ENCODE measurements at regions not wholly inside any gene's neighbourhood (a gene's known extent, or its start where the extent isn't known, plus 50 kb on each side); places are given as distances from the start of the nearest gene placed in this dataset.

DNA sequence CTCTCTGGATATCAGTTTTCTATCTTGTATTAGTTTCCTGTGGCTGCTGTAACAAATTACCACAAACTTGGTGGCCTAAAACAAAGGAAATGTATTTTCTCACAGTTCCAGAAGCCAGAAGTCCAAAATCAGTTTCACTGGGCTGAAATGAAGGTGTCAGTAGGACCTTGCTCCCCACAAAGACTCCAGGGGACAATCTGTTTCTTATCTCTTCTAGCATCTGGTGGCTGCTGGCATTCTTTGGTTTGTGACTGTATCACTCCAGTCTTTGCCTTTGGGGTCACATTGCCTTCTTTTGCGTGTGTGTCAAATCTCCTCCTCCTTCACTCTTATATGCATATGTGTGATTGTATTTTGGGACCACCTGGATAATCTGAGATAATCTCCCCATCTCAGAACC is 153.0 kb upstream of the PRPS1L1 start:
- H3K4me2 ChIP-seq (ENCODE audit: low read length): no peak overlapping the region
- H3K4me1 ChIP-seq (ENCODE audit: insufficient read depth, low read length, poor library complexity, severe bottlenecking): no peaks in the 10 kb centered on the region
- intact Hi-C loops (cut with micrococcal nuclease; ENCODE audit: unreplicated experiment): no loop called here
- H3K27ac ChIP-seq (ENCODE audit: low read depth, low read length, poor library complexity, severe bottlenecking): no peak overlapping the region
- H3K9me2 ChIP-seq (ENCODE audit: insufficient read depth, low read length): no peaks in the 10 kb centered on the region
- H3K4me3 ChIP-seq (ENCODE audit: low read depth, low read length, poor library complexity, severe bottlenecking): no peak overlapping the region
- H3K79me2 ChIP-seq (ENCODE audit: insufficient read depth, low read depth, low read length): no peaks in the 10 kb centered on the region
- no peaks in the 10 kb centered on the region for H3K36me3 ChIP-seq (ENCODE audit: insufficient read depth, low read length)
- no TSS peak for BruUV-seq (replicated peaks)
- no peak for TF ChIP-seq CTCF (conservative IDR thresholded peaks at IDR 0.05; ENCODE audit: low read length)
- no peak for TF ChIP-seq EZH2phosphoT487 (IDR thresholded peaks at IDR 0.05; ENCODE audit: borderline replicate concordance, low read depth, low read length)
- H2AFZ ChIP-seq (ENCODE audit: low read length): no peak overlapping the region
- no peaks in the 10 kb centered on the region for H3K9me3 ChIP-seq (ENCODE audit: low read length)
- ChIA-PET POLR2A (no interaction called here), CTCF (ENCODE audit: unreplicated experiment) (no interaction called here)
- no peak for DNase-seq (ENCODE audit: low spot score)
- H4K20me1 ChIP-seq (ENCODE audit: insufficient read depth, low read length): no peaks in the 10 kb centered on the region

DNA sequence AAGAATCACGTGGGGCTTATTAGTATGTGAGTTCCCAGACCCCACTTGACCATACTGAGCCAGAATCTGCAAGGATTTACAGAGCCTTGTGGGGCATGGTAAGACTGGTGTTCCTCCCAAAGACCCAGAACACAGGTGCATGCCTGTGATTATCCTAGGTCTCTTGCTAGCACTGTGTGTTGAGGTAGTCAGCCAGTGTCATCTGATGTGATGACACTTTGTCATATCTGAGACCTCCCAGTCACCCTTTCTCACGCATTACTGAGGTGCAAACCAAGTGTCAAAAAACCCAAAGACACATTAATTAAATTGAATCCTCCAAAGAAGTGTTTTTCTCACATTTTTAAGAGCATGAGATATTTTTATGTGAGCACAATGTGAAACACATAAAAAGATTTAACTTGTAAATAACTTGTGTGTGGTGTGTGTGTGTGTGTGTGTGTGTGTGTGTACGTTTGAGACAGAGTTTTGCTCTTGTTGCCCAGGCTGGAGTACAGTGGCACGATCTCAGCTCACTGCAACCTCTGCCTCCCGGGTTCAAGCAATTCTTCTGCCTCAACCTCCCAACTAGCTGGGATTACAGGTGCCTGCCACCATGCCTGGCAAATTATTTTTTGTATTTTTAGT is 162.0 kb upstream of the PRPS1L1 start:
- Histone ChIP-seq H3K9me2 (ENCODE audit: insufficient read depth, low read length) (no peaks in the 10 kb centered on the region), H3K4me1 (ENCODE audit: insufficient read depth, low read length, poor library complexity, severe bottlenecking) (no peaks in the 10 kb centered on the region), H3K9me3 (ENCODE audit: low read length) (no peaks in the 10 kb centered on the region), H3K4me3 (ENCODE audit: low read depth, low read length, poor library complexity, severe bottlenecking) (no peak overlapping the region), H3K79me2 (ENCODE audit: insufficient read depth, low read depth, low read length) (no peaks in the 10 kb centered on the region), H3K36me3 (ENCODE audit: insufficient read depth, low read length) (no peaks in the 10 kb centered on the region), H3K4me2 (ENCODE audit: low read length) (no peak overlapping the region), H4K20me1 (ENCODE audit: insufficient read depth, low read length) (no peaks in the 10 kb centered on the region), H2AFZ (ENCODE audit: low read length) (no peak overlapping the region), H3K27ac (ENCODE audit: low read depth, low read length, poor library complexity, severe bottlenecking) (no peak overlapping the region)
- no peak for DNase-seq (ENCODE audit: low spot score)
- TF ChIP-seq CTCF (conservative IDR thresholded peaks at IDR 0.05; ENCODE audit: low read length): no peak
- no peak for TF ChIP-seq EZH2phosphoT487 (IDR thresholded peaks at IDR 0.05; ENCODE audit: borderline replicate concordance, low read depth, low read length)
- no TSS peak for BruUV-seq (replicated peaks)
- ChIA-PET POLR2A (no interaction called here), CTCF (ENCODE audit: unreplicated experiment) (no interaction called here)
- intact Hi-C loops (cut with micrococcal nuclease; ENCODE audit: unreplicated experiment): no loop called here

- Histone ChIP-seq H3K4me1 (ENCODE audit: insufficient read depth, low read length, poor library complexity, severe bottlenecking) (no peaks in the 10 kb centered on the region), H3K27ac (ENCODE audit: low read depth, low read length, poor library complexity, severe bottlenecking) (no peak overlapping the region), H3K36me3 (ENCODE audit: insufficient read depth, low read length) (no peaks in the 10 kb centered on the region), H3K9me2 (ENCODE audit: insufficient read depth, low read length) (no peaks in the 10 kb centered on the region), H3K9me3 (ENCODE audit: low read length) (no peaks in the 10 kb centered on the region), H3K4me3 (ENCODE audit: low read depth, low read length, poor library complexity, severe bottlenecking) (no peak overlapping the region), H4K20me1 (ENCODE audit: insufficient read depth, low read length) (no peaks in the 10 kb centered on the region), H3K4me2 (ENCODE audit: low read length) (no peak overlapping the region), H3K79me2 (ENCODE audit: insufficient read depth, low read depth, low read length) (no peaks in the 10 kb centered on the region), H2AFZ (ENCODE audit: low read length) (no peak overlapping the region)
- TF ChIP-seq EZH2phosphoT487 (IDR thresholded peaks at IDR 0.05; ENCODE audit: borderline replicate concordance, low read depth, low read length) (no peak), CTCF (conservative IDR thresholded peaks at IDR 0.05; ENCODE audit: low read length) (no peak)
- no peak for DNase-seq (ENCODE audit: low spot score)
- no TSS peak for BruUV-seq (replicated peaks)
- intact Hi-C loops (cut with micrococcal nuclease; ENCODE audit: unreplicated experiment): no loop called here
- ChIA-PET CTCF (ENCODE audit: unreplicated experiment) (interaction anchor here (1.4 kb wide), 1 partner anchor 10 kb away, joined by 3 read pairs; no protein-coding TSS in a partner anchor), POLR2A (interaction anchor here (0.7 to 1.1 kb wide), 2 partner anchors 9 to 106 kb away, joined by 3 read pairs; no protein-coding TSS in a partner anchor)
These were observed 163.7 kb upstream of the PRPS1L1 start for GRCh38 chr7:18191341-18191740.
